HFFc6 (cell line): ENCODE measurements at regions not wholly inside any gene's neighbourhood (a gene's known extent, or its start where the extent isn't known, plus 50 kb on each side); places are given as distances from the start of the nearest gene placed in this dataset.

ENCODE experiments used
- DNase-seq: peaks from one replicate; pipeline ENCODE4 v3.0.0-alpha.2; 2018
- H3K27ac Mint-ChIP-seq: 2 replicates; pipeline ENCODE4 v1.8.0; 2020; ENCODE audit warnings: mild to moderate bottlenecking, mixed read lengths
- H3K27me3 Mint-ChIP-seq: 2 replicates; pipeline ENCODE4 v1.8.0; 2021; ENCODE audit warnings: mild to moderate bottlenecking, moderate library complexity, mixed read lengths; ENCODE audit not compliant: insufficient read depth
- H3K36me3 Mint-ChIP-seq: 2 replicates; pipeline ENCODE4 v1.8.0; 2021; ENCODE audit warnings: low read depth, mixed read lengths
- H3K4me1 Mint-ChIP-seq: 2 replicates; pipeline ENCODE4 v1.8.0; 2020; ENCODE audit warnings: low read depth, mixed read lengths
- H3K4me3 Mint-ChIP-seq: 2 replicates; pipeline ENCODE4 v1.8.0; 2020; ENCODE audit warnings: mild to moderate bottlenecking, moderate library complexity, mixed read lengths
- H3K9me3 Mint-ChIP-seq: 2 replicates; pipeline ENCODE4 v1.8.0; 2020; ENCODE audit warnings: mild to moderate bottlenecking, mixed read lengths
- CTCF ChIP-seq: fragments of 200-600 bp; sonication (generic); IDR thresholded peaks from 2 replicates; pipeline ENCODE4 v1.5.0; 2021; ENCODE audit warnings: antibody characterized with exemption, mild to moderate bottlenecking

DNA sequence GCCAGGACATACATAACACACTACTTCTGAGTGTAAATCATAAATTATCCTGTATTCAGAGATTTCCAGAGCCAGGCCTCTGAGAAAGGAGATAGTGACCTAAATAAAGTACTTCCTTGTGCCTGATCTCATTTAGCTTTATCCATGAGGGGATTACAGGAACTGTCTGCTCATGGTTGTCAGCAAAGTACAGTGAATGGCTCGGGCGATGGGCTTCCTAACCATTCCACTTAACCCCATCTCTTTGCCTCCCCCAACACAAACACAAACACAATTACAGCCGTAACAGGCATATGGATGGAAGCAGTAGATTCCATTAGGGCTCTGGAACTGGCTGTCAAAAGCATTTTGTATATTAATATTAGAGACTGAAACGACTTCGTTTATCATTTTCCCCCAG, 206.7 kb upstream of the CPNE8 start:
- H3K4me1 Mint-ChIP-seq: no peaks in the 10 kb centered on the region
- no peaks in the 10 kb centered on the region for H3K27me3 Mint-ChIP-seq
- H3K4me3 Mint-ChIP-seq: no peak overlapping the region
- no peak overlapping the region for H3K27ac Mint-ChIP-seq
- TF ChIP-seq CTCF: no peak
- no peak for DNase-seq
- H3K36me3 Mint-ChIP-seq: peaks cover 3% of the 10 kb centered on the region; the same call in 1 of the 2 replicates
- peaks cover 12% of the 10 kb centered on the region; the same call in 1 of the 2 replicates for H3K9me3 Mint-ChIP-seq

- no peaks in the 10 kb centered on the region for H3K27me3 Mint-ChIP-seq
- no peak overlapping the region for H3K4me3 Mint-ChIP-seq
- H3K9me3 Mint-ChIP-seq: peaks cover 5% of the 10 kb centered on the region
- TF ChIP-seq CTCF: no peak
- no peaks in the 10 kb centered on the region for H3K36me3 Mint-ChIP-seq
- H3K27ac Mint-ChIP-seq: no peak overlapping the region
- no peaks in the 10 kb centered on the region for H3K4me1 Mint-ChIP-seq
- no peak for DNase-seq
These were observed 199.7 kb upstream of the CPNE8 start for GRCh38 chr12:39105111-39105510.

DNA sequence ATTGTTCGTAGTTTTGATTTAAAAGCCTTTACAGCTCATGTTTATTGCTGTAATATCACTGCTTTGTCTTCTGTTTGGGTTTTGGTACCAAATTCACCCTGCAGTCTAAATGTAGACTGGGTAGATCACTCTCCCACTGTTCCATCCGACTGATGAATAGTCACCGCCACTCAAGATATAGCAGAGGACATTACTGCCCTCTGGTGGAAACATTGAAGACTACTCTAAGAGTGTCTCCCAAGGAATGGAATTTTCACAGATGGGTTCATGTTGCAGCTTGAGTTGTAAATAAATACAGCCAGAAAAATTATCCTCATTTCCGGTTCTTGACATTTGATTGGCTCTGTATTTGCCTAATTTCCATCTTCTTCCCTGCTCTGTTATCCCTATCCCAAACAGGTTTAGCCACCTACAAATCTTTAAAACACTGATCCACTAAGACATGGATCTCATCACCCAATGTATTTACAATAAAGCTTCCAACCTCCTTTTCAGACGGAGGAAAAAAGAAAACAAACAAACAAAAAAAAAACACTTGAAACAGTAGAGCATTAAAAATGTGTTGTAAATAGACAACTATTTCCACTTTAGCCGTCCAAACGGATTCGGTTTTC, 198.3 kb upstream of the CPNE8 start:
- H3K4me1 Mint-ChIP-seq: no peaks in the 10 kb centered on the region
- H3K4me3 Mint-ChIP-seq: no peak overlapping the region
- TF ChIP-seq CTCF: peak; percentile 77
- H3K27ac Mint-ChIP-seq: no peak overlapping the region
- peak; percentile 33 for DNase-seq
- no peaks in the 10 kb centered on the region for H3K36me3 Mint-ChIP-seq
- peaks cover 12% of the 10 kb centered on the region for H3K9me3 Mint-ChIP-seq
- H3K27me3 Mint-ChIP-seq: no peaks in the 10 kb centered on the region

DNA sequence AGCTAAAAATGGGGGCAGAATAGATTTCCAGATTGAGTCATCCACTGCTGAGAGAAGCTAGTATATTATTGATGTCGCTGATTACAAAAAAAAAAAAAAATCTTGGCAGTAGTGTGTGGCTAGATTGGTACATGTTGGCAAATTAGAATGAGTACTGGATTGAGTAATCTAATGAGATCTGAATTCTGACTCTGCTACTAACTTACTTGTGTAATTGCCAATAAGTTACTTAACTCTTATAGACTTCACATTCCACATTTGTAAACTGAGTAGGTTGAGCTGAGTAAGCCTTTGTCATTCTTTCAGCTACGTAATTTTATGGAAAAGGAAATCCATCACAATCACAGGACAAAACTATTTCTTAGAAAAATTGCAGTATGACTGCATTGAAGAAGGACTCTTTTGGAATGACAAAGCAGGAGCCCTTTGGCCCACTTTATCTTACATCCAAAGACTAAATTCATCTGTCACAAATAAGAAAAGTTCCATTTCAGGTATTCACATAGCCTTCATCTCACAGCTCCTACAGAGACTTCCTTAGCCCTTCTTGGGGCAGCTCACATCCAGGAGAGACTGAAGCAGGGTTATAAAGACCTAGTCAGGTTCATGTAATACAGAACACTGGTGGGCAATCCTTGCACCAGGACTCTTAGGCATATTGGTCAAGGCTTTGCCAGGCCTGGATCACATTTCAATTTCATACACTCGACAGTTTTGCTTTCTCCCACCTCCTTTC, 197.3 kb upstream of the CPNE8 start:
- Mint-ChIP-seq H3K4me1 (no peaks in the 10 kb centered on the region), H3K27ac (no peak overlapping the region), H3K4me3 (no peak overlapping the region), H3K36me3 (no peaks in the 10 kb centered on the region), H3K27me3 (no peaks in the 10 kb centered on the region), H3K9me3 (peaks cover 21% of the 10 kb centered on the region)
- no peak for TF ChIP-seq CTCF
- no peak for DNase-seq

- no peak for TF ChIP-seq CTCF
- Mint-ChIP-seq H3K27me3 (no peaks in the 10 kb centered on the region; the same call in none of the 2 replicates), H3K27ac (no peak overlapping the region), H3K9me3 (peaks cover 59% of the 10 kb centered on the region), H3K36me3 (no peaks in the 10 kb centered on the region), H3K4me1 (no peaks in the 10 kb centered on the region), H3K4me3 (no peak overlapping the region)
- DNase-seq: no peak
These were observed 190.4 kb upstream of the CPNE8 start for GRCh38 chr12:39095636-39096330.
